NCI-H774 (cell line): ENCODE measurements at regions not wholly inside any gene's neighbourhood (a gene's known extent, or its start where the extent isn't known, plus 50 kb on each side); places are given as distances from the start of the nearest gene placed in this dataset.

ENCODE experiments used
- DNase-seq: peaks from one replicate; lab custom pipeline; 2025; lab: John Stamatoyannopoulos, UW

GRCh38 chr3:70558956-70559355, 246.5 kb upstream of the MDFIC2 start:
- DNase-seq: no peak

- no peak for DNase-seq
Measured at GRCh38 chr3:70557976-70558375, 245.5 kb upstream of the MDFIC2 start.

GRCh38 chr3:70556056-70556455, 243.6 kb upstream of the MDFIC2 start:
- no peak for DNase-seq

GRCh38 chr3:70554170-70554569, 241.7 kb upstream of the MDFIC2 start:
- DNase-seq: no peak

- peak; percentile 2 for DNase-seq
Measured at GRCh38 chr3:70550723-70551319, 238.4 kb upstream of the MDFIC2 start.

GRCh38 chr3:70546679-70547078, 234.2 kb upstream of the MDFIC2 start:
- no peak for DNase-seq

- DNase-seq: no peak
Measured at GRCh38 chr3:70543493-70543892, 231.1 kb upstream of the MDFIC2 start.

GRCh38 chr3:70539908-70540307, 227.5 kb upstream of the MDFIC2 start:
- no peak for DNase-seq

GRCh38 chr3:70532806-70533205, 220.4 kb upstream of the MDFIC2 start:
- DNase-seq: no peak

- DNase-seq: no peak
Measured at GRCh38 chr3:70531838-70532489, 219.5 kb upstream of the MDFIC2 start.

- peak; percentile 3 for DNase-seq
Measured at GRCh38 chr3:70531063-70531657, 218.7 kb upstream of the MDFIC2 start.

- DNase-seq: no peak
Measured at GRCh38 chr3:70530626-70531025, 218.2 kb upstream of the MDFIC2 start.

- no peak for DNase-seq
Measured at GRCh38 chr3:70527026-70527425, 214.6 kb upstream of the MDFIC2 start.

- no peak for DNase-seq
Measured at GRCh38 chr3:70519913-70520659, 207.6 kb upstream of the MDFIC2 start.

- no peak for DNase-seq
Measured at GRCh38 chr3:70519026-70519425, 206.6 kb upstream of the MDFIC2 start.

- DNase-seq: no peak
Measured at GRCh38 chr3:70518356-70518755, 205.9 kb upstream of the MDFIC2 start.

GRCh38 chr3:70517124-70517890, 204.9 kb upstream of the MDFIC2 start:
- DNase-seq: no peak

GRCh38 chr3:70516076-70516475, 203.6 kb upstream of the MDFIC2 start:
- no peak for DNase-seq

GRCh38 chr3:70507486-70507885, 195.0 kb upstream of the MDFIC2 start:
- no peak for DNase-seq

GRCh38 chr3:70506775-70507174, 194.3 kb upstream of the MDFIC2 start:
- no peak for DNase-seq

- DNase-seq: no peak
Measured at GRCh38 chr3:70501561-70501960, 189.1 kb upstream of the MDFIC2 start.

- DNase-seq: no peak
Measured at GRCh38 chr3:70488816-70489215, 176.4 kb upstream of the MDFIC2 start.
